Keratinocyte (primary cell): ENCODE measurements at regions not wholly inside any gene's neighbourhood (a gene's known extent, or its start where the extent isn't known, plus 50 kb on each side); places are given as distances from the start of the nearest gene placed in this dataset.

Source experiments
- CTCF ChIP-seq, 3 experiments: IDR thresholded peaks in 1 of 3; conservative IDR thresholded peaks in 1 of 3; optimal IDR thresholded peaks in 1 of 3; 2 replicates in 2 of 3; 3 replicates in 1 of 3; pipeline versions ENCODE3 to v1.5.1; 2011; ENCODE audit warnings: low read length in 3 of 3, mild to moderate bottlenecking in 3 of 3, moderate library complexity in 2 of 3, control low read depth in 1 of 3, inconsistent platforms in 1 of 3; ENCODE audit not compliant: insufficient read depth in 2 of 3; ENCODE audit errors: extremely low read depth in 1 of 3
- EZH2 ChIP-seq: IDR thresholded peaks from one replicate; pipeline ENCODE4 v1.6.1; 2012; ENCODE audit warnings: inconsistent platforms, mild to moderate bottlenecking, low read length, moderate library complexity

- TF ChIP-seq CTCF (optimal IDR thresholded peaks at IDR 0.05 in 1 of 3, IDR thresholded peaks at IDR 0.05 in 1 of 3, conservative IDR thresholded peaks at IDR 0.05 in 1 of 3; ENCODE audit: extremely low read depth in 1 of 3, insufficient read depth in 2 of 3, low read length in 3 of 3), result no peak
- TF ChIP-seq EZH2, result no peak
Observed at GRCh38 chr6:80921861-80922460, 815.5 kb downstream of the BCKDHB start.
